ENCODE measurements at regions not wholly inside any gene's neighbourhood (a gene's known extent, or its start where the extent isn't known, plus 50 kb on each side); places are given as distances from the start of the nearest gene placed in this dataset.
A peak's percentile ranks its signal among the peaks of the same experiment; 100 is the strongest.

- DNase-seq, result no peak
- H3K9me3 ChIP-seq, result no peaks in the 10 kb centered on the region
- H3K27me3 ChIP-seq, result no peaks in the 10 kb centered on the region
- no peaks in the 10 kb centered on the region for H3K36me3 ChIP-seq
- H3K4me3 ChIP-seq, result no peak overlapping the region
Observed at GRCh38 chr20:24795436-24795835, 153.6 kb upstream of the CST7 start.

DNA sequence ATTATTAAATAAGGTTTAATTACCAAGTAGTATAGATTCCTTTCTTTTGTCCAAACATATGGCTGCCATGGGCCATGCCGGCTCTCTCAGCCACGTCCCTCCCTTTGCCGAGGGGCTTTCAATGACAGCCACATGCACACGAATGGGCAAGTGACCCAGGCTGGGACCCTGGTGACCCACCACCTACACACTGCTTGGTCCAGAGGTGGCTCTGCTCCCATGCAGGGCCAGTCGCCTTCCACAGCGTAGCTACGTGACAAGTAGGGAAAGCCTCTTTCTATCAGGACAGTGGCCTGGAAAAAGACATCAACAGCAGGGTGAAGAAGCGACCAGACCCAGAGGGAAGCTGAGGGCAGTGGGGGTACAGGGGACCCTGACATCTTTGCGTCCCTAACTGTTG, 152.8 kb upstream of the CST7 start:
- Histone ChIP-seq H3K36me3 (no peaks in the 10 kb centered on the region), H3K4me3 (no peak overlapping the region), H3K27me3 (no peaks in the 10 kb centered on the region), H3K9me3 (no peaks in the 10 kb centered on the region)
- DNase-seq, result no peak

GRCh38 chr20:24797113-24797512, 152.0 kb upstream of the CST7 start:
- DNase-seq, result no peak
- no peak overlapping the region for H3K4me3 ChIP-seq
- no peaks in the 10 kb centered on the region for H3K27me3 ChIP-seq
- H3K36me3 ChIP-seq, result no peaks in the 10 kb centered on the region
- no peaks in the 10 kb centered on the region for H3K9me3 ChIP-seq

DNA sequence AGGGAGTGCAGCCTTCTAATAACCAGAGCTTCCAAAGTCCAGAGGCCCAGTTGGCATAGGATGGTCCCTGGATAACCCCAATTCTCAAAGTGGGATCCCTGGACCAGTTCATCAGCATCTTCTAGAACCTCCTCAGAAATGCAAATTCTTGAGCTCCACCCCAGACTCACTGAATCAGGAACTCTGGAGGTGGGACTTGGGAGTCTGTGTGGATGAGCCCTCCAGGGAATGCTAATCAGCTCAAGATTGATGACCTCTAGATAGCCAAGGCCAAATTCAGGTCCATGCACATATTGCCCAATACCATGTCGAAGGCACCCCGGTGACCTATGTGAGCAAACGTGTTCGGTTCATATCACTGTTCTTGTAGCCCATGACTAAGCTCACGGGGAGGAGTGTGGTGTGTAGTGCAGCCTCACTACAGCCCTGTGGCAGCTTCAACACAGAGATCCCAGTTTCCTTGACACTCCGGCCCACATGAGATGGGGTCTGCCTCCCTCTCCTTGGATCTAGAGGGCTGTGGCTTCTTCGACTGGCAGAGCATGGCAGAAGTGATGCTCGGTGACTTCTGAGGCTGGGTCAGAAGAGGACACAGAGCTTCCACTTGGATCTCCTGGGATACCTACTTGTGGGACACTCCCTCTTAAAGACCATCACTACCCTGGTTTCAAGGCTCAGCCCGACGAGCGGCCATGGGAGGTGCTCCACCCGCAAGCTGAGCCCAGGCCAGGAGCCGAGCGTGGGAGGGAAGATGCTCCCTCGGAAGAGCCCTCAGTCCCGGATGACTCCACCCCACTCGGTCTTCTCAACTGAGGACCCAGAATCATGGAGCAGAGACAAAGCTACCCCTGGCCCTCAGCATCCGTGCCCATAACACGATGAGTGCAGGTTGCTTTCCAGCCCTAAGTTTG, 151.1 kb upstream of the CST7 start:
- Histone ChIP-seq H3K27me3 (no peaks in the 10 kb centered on the region), H3K36me3 (no peaks in the 10 kb centered on the region), H3K4me3 (no peak overlapping the region), H3K9me3 (no peaks in the 10 kb centered on the region)
- DNase-seq, result no peak

DNA sequence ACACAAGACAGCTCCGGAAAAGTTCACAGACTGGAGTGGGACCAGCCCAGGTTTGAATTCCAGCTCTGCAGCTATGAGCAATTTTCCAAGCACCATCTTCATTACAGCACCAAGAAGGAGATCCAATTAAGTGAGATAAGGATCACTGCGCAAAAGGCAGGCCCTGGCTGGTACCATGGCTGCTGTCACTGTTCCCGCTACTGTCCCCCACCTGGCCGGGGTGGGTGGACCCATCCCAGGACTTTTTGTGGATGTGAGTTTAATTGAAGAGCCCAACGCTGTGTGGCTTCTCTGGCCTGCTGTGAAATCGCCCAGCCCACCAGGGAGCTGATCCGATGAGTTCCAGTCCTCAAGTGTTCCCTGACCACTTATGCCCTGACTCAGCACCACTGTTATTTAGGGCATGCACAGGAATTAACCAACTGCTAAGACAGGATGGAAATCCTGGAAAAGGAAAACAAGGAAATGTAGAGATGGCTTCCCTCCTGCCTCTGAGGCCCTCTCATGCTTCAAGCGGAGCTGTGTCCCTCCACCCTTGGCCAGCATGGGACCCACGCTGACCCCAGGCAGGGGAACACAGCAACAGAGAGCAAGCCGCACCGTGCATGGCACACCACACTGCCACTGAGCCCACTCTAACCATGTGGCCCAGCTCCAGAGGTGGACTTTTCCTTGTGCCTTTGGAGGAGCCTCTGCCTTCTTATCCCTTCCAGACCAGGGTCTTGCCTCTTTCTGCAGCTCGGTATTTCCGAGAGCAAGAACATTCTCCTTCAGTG, 150.0 kb upstream of the CST7 start:
- peak; percentile 6 for DNase-seq
- Histone ChIP-seq H3K27me3 (no peaks in the 10 kb centered on the region), H3K4me3 (no peak overlapping the region), H3K9me3 (no peaks in the 10 kb centered on the region), H3K36me3 (no peaks in the 10 kb centered on the region)

- no peaks in the 10 kb centered on the region for H3K27me3 ChIP-seq
- no peak overlapping the region for H3K4me3 ChIP-seq
- DNase-seq, result no peak
- H3K9me3 ChIP-seq, result no peaks in the 10 kb centered on the region
- H3K36me3 ChIP-seq, result no peaks in the 10 kb centered on the region
Observed at GRCh38 chr20:24799971-24800580, 149.0 kb upstream of the CST7 start.

DNA sequence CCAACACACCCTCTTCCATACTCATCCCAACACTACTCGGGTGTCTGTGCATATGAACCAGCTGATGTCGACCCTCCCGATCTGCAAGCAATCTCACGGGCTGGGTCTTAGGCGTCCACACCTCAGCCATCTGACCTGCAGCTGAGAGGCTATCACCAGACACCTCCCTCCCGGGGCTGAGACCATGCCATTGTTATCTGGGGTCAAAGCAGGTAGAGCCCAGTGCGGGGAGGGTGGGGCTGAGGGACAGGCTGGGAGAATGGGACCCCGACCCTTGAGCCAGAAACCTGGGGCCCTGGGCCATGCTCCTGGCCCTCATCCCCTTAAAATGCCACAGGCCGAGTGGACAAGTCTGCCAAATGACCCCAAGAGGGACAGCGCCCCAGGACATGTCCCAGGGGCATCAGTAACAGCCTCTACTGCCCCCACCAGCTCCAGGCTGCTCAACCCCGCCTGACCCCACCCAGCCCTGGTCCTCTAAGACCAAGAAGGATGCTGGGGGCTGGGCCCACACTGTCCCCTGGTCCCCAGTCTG, 146.7 kb upstream of the CST7 start:
- no peaks in the 10 kb centered on the region for H3K9me3 ChIP-seq
- H3K36me3 ChIP-seq, result no peaks in the 10 kb centered on the region
- H3K4me3 ChIP-seq, result no peak overlapping the region
- no peak for DNase-seq
- H3K27me3 ChIP-seq, result no peaks in the 10 kb centered on the region

GRCh38 chr20:24804481-24805206, 144.4 kb upstream of the CST7 start:
- H3K36me3 ChIP-seq, result no peaks in the 10 kb centered on the region
- no peak for DNase-seq
- H3K27me3 ChIP-seq, result no peaks in the 10 kb centered on the region
- H3K9me3 ChIP-seq, result no peaks in the 10 kb centered on the region
- H3K4me3 ChIP-seq, result no peak overlapping the region

DNA sequence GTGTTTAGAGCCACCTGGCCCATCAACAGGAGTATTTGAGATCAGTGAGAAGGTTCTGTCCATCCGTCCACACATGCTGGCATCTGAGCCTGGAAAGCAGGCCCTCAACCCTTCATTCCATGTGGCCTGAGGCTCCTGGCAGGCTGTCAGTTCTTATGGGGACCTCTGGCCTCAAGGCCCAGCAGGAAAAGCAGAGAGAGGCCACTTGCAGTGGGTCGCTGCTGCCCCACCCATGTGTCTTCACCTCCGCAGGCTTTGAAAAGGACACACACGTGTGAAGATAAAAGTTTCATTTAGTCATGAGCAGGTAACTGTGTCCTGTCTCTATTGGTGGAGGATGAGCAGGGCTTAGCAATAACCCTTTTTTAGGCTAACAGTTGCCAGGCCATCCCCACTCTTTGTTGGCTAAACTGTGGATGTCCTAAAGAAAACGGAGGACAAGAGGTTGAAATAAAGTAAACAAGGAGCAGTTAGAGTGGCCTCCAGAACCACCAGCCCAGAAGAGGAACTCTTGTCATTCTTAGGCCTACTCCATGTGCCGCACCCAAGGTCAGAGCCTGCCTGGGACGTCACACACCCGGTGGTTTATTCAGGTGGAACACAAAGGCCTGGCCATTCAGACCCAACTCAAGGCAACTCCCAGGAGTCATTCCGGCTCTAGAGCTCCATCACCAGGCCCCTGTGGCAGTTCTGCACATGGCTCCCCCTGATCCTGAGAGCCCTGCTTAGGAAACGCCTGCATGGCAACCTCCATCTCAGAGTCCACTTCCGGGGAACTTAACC, 143.4 kb upstream of the CST7 start:
- DNase-seq, result no peak
- H3K4me3 ChIP-seq, result no peak overlapping the region
- H3K36me3 ChIP-seq, result no peaks in the 10 kb centered on the region
- no peaks in the 10 kb centered on the region for H3K9me3 ChIP-seq
- no peaks in the 10 kb centered on the region for H3K27me3 ChIP-seq

GRCh38 chr20:24806705-24807676, 142.1 kb upstream of the CST7 start:
- Histone ChIP-seq H3K27me3 (no peaks in the 10 kb centered on the region), H3K36me3 (no peaks in the 10 kb centered on the region), H3K9me3 (no peaks in the 10 kb centered on the region), H3K4me3 (no peak overlapping the region)
- DNase-seq, result no peak

DNA sequence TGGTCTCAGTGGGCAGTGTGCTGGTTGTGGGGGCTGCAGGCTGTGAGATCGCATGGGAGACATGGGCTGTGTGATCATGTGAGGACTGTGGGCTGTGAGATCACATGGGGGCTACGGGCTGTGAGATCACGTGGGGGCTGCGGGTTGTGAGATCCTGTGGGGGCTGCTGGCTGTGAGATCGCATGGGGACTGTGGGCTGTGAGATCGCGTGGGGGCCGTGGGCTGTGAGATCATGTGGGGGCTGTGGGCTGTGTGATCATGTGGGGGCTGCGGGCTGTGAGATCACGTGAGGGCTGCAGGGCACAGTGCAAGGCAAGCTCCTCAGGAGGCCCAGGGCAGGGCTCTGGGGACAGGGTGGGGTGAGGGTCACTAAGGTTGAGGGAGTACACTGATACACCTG, 140.5 kb upstream of the CST7 start:
- Histone ChIP-seq H3K9me3 (no peaks in the 10 kb centered on the region), H3K36me3 (no peaks in the 10 kb centered on the region), H3K27me3 (no peaks in the 10 kb centered on the region), H3K4me3 (no peak overlapping the region)
- DNase-seq, result no peak

DNA sequence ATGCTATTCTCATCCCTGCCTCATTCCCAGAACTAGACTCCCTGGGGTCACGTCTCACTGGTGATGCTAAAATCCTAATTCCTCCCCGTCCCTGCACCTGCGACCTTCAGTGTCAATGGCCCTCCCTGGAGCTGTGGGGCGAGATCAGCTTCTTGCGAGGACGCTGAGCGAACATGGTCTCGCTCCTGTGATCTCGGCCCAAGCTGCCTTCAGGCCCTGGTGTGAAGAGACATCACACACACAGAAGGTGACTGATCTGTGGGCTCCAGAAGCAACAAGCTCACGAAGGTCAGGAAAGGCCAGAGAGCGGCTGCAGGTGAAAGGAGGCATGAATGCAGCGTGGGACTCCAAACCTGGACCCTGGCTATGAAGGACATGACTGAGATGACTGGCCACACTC, 139.5 kb upstream of the CST7 start:
- DNase-seq, result no peak

GRCh38 chr20:24810676-24811407, 138.2 kb upstream of the CST7 start:
- H3K4me3 ChIP-seq, result no peak overlapping the region
- no peaks in the 10 kb centered on the region for H3K36me3 ChIP-seq
- no peaks in the 10 kb centered on the region for H3K27me3 ChIP-seq
- no peak for DNase-seq
- no peaks in the 10 kb centered on the region for H3K9me3 ChIP-seq

More for the DNA sequence above, 139.5 kb upstream of the CST7 start:
- H3K4me3 ChIP-seq, result no peak overlapping the region
- no peaks in the 10 kb centered on the region for H3K27me3 ChIP-seq
- H3K36me3 ChIP-seq, result no peaks in the 10 kb centered on the region
- H3K9me3 ChIP-seq, result no peaks in the 10 kb centered on the region

- Histone ChIP-seq H3K36me3 (no peaks in the 10 kb centered on the region), H3K4me3 (no peak overlapping the region), H3K27me3 (no peaks in the 10 kb centered on the region), H3K9me3 (no peaks in the 10 kb centered on the region)
- DNase-seq, result no peak
Observed at GRCh38 chr20:24812373-24812772, 136.7 kb upstream of the CST7 start.

Data from MG63 (cell line).